ENCODE measurements at regions not wholly inside any gene's neighbourhood (a gene's known extent, or its start where the extent isn't known, plus 50 kb on each side); places are given as distances from the start of the nearest gene placed in this dataset.
"Not testable (repeated sequence)": the region's sequence is repeated elsewhere in the genome, so short reads cannot be mapped to it uniquely, and the experiment has no call there.

DNA sequence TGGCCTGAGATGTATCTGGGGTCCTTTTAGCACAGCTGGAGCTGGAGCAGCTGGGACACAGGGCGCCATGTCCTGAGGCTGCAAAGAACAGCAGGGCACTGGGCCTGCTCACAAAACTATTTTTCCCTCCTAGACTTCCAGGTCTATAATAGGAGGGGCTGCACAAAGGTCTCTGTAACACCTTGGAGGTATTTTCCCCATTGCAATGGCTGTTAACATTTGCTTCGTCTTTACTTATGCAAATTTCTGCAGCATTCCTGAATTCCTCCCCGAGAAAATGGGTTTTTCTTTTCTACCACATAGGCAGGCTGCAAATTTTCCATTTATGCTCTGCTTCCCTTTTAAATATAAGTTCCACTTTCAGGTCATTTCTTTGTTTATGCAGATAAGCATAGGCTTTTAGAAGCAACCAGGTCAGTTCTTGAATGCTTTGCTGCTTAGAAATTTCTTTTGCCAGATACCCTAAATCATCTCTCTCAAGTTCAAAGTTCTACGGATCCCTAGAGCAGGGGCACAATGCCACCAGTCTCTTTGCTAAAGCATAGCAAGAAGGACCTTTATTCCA is 130.8 kb downstream of the PCSK1 start:
- Mint-ChIP-seq H3K27ac (no peak overlapping the region), H3K4me1 (ENCODE audit: low read depth) (no peaks in the 10 kb centered on the region), H3K27me3 (no peaks in the 10 kb centered on the region), H3K4me3 (no peak overlapping the region), H3K9me3 (peaks cover 16% of the 10 kb centered on the region), H3K36me3 (ENCODE audit: low read depth) (no peaks in the 10 kb centered on the region)
- DNase-seq, result no peak

DNA sequence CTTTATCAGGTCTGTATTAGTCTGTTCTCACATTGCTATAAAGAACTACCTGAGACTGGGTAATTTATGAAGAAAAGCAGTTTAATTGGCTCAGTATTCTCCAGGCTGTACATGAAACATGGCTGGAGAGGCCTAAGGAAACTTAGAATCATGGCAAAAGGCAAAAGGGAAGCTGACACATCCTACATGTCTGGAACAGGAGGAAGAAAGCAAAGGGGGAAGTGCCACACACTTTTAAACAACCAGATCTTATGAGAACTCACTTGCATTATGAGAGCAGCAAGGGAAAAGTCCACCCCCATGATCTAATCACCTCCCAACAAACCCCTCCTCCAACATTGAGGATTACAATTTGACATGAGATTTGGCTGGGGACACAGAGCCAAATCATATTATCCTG is 132.1 kb downstream of the PCSK1 start:
- H3K27ac Mint-ChIP-seq, result no peak overlapping the region
- no peaks in the 10 kb centered on the region for H3K27me3 Mint-ChIP-seq
- H3K4me1 Mint-ChIP-seq (ENCODE audit: low read depth), result no peaks in the 10 kb centered on the region
- no peak overlapping the region for H3K4me3 Mint-ChIP-seq
- peaks cover 16% of the 10 kb centered on the region for H3K9me3 Mint-ChIP-seq
- no peaks in the 10 kb centered on the region for H3K36me3 Mint-ChIP-seq (ENCODE audit: low read depth)
- no peak for DNase-seq

DNA sequence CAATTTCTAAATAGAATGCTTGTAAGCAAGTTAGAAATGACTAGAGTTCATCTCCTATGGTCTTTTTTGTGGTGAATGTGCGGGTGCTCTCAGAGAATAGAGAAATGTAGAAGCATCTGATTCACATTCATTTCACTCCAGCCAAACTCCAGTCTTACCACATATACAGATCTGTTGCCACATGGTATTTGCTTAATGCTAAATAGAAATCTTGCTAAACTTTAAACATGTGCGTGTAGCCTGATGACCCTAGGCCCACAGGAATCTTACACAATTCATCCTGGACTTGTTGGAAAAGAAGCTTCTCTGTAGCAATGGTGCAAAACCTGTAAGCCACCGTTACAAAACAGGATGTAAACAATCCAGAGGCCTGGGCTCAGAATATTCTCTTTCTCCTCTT is 135.2 kb downstream of the PCSK1 start:
- H3K4me1 Mint-ChIP-seq (ENCODE audit: low read depth), result no peaks in the 10 kb centered on the region
- peaks cover 9% of the 10 kb centered on the region for H3K9me3 Mint-ChIP-seq
- H3K36me3 Mint-ChIP-seq (ENCODE audit: low read depth), result no peaks in the 10 kb centered on the region
- H3K27me3 Mint-ChIP-seq, result peaks cover 4% of the 10 kb centered on the region
- no peak for DNase-seq
- no peak overlapping the region for H3K4me3 Mint-ChIP-seq
- H3K27ac Mint-ChIP-seq, result no peak overlapping the region

DNA sequence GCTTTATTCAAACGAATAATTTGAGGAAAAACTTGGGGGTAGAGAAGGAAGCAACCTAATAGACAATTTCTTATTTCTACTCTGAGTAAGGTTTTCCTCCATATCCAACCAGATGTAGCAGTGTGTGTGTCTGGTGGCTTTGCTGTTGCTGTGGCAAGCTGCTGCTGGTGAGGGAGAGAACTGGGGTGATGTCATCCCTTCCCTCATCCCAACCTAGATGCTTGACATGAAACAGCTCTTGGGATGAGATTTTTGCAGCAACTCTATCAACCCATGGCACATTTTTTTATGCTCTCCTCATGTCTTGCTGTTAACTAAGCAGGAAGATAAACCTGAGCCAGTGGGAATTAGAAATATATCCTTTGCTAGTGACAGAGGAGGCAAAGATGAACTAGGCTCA is 135.8 kb downstream of the PCSK1 start:
- Mint-ChIP-seq H3K4me3 (no peak overlapping the region), H3K27ac (no peak overlapping the region), H3K9me3 (peaks cover 3% of the 10 kb centered on the region), H3K27me3 (peaks cover 9% of the 10 kb centered on the region), H3K36me3 (ENCODE audit: low read depth) (no peaks in the 10 kb centered on the region), H3K4me1 (ENCODE audit: low read depth) (no peaks in the 10 kb centered on the region)
- no peak for DNase-seq

DNA sequence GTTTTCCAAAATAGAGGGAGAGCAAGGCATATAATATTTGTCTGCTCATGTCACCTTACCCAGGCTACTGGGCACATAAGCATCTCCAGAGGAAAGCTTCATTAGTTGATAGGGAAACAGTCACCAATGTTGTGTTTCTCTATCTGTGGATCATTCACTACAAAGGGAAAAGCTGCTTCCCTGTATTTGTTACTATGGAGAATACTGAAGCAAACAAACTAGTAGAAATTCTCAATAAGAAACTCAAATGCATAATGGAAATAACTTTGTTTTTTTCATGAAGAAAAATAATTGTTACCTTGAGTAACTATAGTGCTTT is 138.2 kb downstream of the PCSK1 start:
- Mint-ChIP-seq H3K4me3 (no peak overlapping the region), H3K4me1 (ENCODE audit: low read depth) (no peaks in the 10 kb centered on the region), H3K9me3 (peaks cover 8% of the 10 kb centered on the region), H3K27ac (no peak overlapping the region), H3K27me3 (peaks cover 24% of the 10 kb centered on the region), H3K36me3 (ENCODE audit: low read depth) (no peaks in the 10 kb centered on the region)
- DNase-seq, result no peak

DNA sequence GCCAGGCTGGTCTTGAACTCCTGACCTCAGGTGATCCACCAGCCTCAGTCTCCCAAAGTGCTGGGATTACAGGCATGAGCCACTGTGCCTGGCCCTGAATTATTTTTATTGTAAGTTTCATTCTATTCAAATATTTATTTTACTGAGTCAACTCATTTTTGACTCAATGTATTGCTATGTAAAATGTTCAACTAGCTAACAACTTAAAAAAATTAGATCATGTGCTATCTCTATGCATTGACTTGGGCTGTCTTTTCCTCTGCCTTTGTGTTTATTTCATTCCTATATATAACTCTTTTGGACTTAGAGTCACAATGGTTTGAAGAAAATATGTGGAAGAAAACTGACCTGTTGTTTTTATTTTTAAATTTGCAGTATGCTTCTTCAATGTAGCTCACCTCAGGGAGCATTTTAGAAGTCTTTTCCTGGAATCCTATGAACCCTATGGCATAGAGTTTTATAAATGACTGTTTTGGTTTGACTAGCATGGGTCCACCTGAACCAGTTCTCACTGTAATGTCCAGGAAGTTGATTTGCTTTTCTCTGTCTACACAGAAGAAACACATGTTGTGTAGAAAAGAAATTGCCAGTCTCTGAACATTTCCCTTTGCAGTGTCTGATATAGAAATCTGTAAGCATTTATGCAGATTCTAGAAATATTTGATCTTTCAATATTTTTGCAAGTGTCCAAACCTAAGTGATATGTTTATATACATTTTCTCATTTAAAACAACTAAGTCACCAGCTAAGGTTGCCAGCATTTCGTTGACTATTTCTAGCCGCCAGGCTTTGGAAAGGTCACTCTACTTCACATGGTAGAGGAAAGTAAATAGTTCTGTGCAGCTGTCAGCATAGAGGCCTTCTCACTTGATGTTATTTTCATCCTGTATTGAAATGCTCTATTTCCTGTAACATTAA is 138.8 kb downstream of the PCSK1 start:
- DNase-seq, result no peak
- peaks cover 24% of the 10 kb centered on the region for H3K27me3 Mint-ChIP-seq
- H3K9me3 Mint-ChIP-seq, result peaks cover 13% of the 10 kb centered on the region
- no peak overlapping the region for H3K4me3 Mint-ChIP-seq
- H3K4me1 Mint-ChIP-seq (ENCODE audit: low read depth), result peaks cover 5% of the 10 kb centered on the region
- H3K36me3 Mint-ChIP-seq (ENCODE audit: low read depth), result no peaks in the 10 kb centered on the region
- no peak overlapping the region for H3K27ac Mint-ChIP-seq

DNA sequence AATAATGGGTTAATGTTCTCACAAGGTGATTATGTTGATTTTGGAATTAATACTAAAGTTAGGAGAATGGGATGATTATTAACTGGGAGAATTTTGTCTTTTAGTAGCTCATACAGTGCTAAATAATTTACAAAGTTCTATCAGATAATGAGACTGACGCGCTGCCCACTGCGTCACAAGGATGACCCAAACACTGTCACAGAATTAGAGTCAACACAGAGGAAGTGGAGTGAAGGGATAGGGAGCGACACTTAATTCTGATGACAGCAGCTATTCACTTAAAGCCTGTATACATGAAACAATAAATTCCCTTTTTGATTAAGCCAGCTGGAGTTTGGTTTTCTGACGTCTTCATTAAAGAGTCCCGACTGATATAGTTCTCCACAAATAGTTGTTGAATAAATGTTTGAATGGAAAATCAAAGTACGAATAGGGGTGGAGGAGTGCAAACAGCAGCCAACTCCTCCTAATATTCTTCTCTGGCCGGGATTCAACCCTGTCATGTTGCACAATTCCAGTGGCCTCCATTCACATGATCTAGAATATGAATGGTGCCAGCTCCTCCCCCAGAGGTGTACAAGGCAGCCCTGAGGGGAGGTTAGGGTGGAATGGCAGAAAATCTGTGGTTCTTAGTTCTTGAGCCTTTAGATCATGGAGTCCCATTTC is 140.3 kb downstream of the PCSK1 start:
- no peak for DNase-seq
- Mint-ChIP-seq H3K4me3 (no peak overlapping the region), H3K27ac (no peak overlapping the region), H3K9me3 (peaks cover 14% of the 10 kb centered on the region), H3K27me3 (peaks cover 28% of the 10 kb centered on the region), H3K36me3 (ENCODE audit: low read depth) (no peaks in the 10 kb centered on the region), H3K4me1 (ENCODE audit: low read depth) (peaks cover 7% of the 10 kb centered on the region)

DNA sequence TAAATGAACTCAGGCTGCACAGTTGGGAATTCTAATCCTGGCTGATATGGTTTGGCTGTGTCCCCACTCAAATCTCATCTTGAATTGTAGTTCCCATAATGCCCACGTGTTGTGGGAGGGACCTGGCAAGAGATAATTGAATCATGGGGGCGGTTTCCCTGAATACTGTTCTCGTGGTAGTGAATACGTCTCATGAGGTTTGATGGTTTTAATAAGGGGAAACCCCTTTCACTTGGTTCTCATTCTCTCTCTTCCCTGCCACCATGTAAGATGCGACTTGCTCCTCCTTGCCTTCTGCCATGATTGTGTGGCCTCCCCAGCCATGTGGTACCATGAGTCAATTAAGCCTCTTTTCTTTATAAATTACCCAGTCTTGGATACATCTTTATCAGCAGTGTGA is 143.8 kb downstream of the PCSK1 start:
- peaks cover 14% of the 10 kb centered on the region for H3K9me3 Mint-ChIP-seq
- H3K4me1 Mint-ChIP-seq (ENCODE audit: low read depth), result peaks cover 10% of the 10 kb centered on the region
- peaks cover 55% of the 10 kb centered on the region for H3K27me3 Mint-ChIP-seq
- DNase-seq; H3K36me3 Mint-ChIP-seq (ENCODE audit: low read depth); H3K27ac Mint-ChIP-seq; H3K4me3 Mint-ChIP-seq: not testable (repeated sequence)

DNA sequence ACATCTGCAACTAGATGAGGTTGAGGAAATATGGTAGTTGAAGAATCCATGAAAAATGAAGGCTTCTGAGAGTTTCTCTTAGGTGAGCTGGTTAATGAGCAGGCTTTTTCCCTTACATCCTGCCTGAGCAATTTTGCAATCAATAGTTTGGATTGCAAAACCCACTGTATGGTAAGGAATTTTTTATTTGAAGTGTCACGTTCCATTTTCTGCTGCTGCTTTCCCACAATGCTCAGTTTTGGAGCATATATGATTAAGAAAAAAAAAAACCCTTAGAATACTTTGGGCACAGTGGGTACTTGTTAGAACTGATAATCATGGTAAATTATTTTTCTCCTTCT is 144.2 kb downstream of the PCSK1 start:
- no peaks in the 10 kb centered on the region for H3K36me3 Mint-ChIP-seq (ENCODE audit: low read depth)
- H3K4me1 Mint-ChIP-seq (ENCODE audit: low read depth), result peaks cover 11% of the 10 kb centered on the region
- H3K9me3 Mint-ChIP-seq, result peaks cover 14% of the 10 kb centered on the region
- DNase-seq, result no peak
- H3K27me3 Mint-ChIP-seq, result peaks cover 59% of the 10 kb centered on the region
- no peak overlapping the region for H3K4me3 Mint-ChIP-seq
- no peak overlapping the region for H3K27ac Mint-ChIP-seq

DNA sequence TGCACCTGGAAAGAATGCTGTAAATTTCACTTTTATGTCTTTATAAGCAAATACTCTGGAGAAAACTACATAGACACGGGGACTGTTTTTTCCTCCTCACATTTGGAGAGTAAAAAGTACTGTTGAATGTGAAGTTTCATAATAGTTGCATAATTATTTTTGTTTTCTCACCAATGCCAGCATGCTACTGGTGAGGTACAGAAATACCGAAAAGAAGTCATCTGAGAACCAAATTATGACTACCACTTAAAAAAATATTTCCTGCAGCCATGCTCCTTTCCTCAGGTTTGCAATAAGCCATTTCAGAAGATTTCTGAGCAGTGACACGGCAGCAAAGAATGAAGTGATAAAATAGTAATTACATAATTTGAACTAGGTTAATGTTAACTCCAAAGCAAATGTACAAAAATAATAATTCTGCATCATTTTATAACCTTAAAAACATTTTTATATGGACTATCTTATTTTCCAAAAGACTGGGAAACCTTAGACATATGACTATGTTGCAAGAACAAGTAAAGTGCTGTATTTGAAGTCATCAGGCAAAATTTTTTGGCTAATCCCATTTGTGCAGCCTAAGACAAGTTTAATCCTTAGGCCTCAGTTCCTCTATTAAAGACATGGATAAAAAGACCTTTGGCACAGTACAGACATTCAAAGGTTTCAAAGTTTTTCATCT is 144.7 kb downstream of the PCSK1 start:
- Mint-ChIP-seq H3K9me3 (peaks cover 14% of the 10 kb centered on the region), H3K4me1 (ENCODE audit: low read depth) (peaks cover 11% of the 10 kb centered on the region), H3K36me3 (ENCODE audit: low read depth) (no peaks in the 10 kb centered on the region), H3K27ac (no peak overlapping the region), H3K27me3 (peaks cover 62% of the 10 kb centered on the region), H3K4me3 (no peak overlapping the region)
- no peak for DNase-seq

DNA sequence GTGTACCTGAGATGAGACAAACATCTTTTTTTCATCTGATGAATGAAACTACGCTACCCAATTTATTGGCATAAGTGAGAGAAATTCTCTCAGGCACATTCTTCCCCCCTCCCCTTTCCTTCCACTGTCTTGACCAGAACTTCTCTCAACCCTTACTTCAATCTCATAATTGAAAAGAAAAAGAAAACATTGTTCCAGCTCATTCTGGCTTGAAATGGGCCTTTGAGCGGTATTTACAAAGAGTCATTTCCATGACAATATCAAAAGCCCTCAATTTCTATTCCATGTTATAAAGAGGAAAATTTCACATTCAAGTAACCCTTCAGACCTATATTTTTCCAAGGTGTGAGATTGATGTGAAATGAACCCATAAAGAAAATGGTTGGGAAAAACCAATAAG is 145.9 kb downstream of the PCSK1 start:
- peaks cover 11% of the 10 kb centered on the region for H3K4me1 Mint-ChIP-seq (ENCODE audit: low read depth)
- no peak overlapping the region for H3K27ac Mint-ChIP-seq
- H3K9me3 Mint-ChIP-seq, result peaks cover 14% of the 10 kb centered on the region
- no peak overlapping the region for H3K4me3 Mint-ChIP-seq
- peaks cover 57% of the 10 kb centered on the region for H3K27me3 Mint-ChIP-seq
- DNase-seq, result no peak
- no peaks in the 10 kb centered on the region for H3K36me3 Mint-ChIP-seq (ENCODE audit: low read depth)

DNA sequence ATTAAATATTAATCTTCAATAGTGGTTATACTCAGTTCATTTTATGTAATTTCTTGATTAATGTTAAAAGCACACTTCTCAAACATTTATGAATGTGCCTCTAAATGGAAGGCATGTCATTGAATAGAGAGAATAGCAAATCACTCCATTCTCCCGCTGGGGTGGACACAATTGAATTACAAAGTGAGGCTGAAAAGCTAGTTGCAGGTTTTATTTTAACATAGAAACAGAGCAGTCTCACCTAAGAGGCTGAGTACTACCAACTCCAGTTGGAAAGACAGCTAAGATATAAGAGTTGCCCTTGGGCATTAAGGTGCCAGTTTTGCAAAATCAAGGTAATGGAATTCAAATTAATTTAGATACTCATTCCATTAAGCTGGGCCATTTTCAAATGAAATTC is 147.2 kb downstream of the PCSK1 start:
- DNase-seq, result no peak
- Mint-ChIP-seq H3K9me3 (peaks cover 9% of the 10 kb centered on the region), H3K4me1 (ENCODE audit: low read depth) (peaks cover 19% of the 10 kb centered on the region), H3K4me3 (no peak overlapping the region), H3K27me3 (peaks cover 62% of the 10 kb centered on the region), H3K27ac (no peak overlapping the region), H3K36me3 (ENCODE audit: low read depth) (no peaks in the 10 kb centered on the region)

DNA sequence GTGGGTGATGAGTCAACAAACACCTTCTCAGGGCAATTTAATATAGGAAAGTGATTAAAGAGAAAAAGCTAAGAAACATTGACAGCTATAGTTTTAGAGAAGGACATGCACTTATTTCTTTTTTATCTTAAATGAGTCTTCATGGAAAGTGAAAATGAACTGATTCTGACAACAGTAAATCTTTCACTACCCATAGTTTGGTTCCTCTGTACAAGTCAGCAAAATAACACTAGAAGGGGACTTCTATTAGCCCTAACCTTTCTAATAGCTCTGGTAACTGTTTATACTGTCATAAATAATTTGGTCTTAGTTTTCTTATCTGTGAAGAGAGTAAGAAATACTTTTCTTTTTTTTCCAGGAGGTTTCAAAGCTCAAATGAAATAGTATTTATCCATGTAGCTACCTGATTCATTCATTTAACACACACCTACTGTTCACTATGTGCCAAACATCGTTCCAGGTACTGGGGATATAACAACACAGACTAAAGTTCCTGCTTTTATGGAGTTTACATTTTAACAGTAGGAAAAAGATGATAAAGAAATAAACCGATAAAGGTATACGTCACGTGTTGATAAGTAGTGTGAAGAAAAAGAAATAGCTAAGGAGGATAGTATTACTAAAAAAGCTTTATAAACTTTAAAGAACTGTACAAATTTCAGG is 148.2 kb downstream of the PCSK1 start:
- Mint-ChIP-seq H3K27ac (no peak overlapping the region), H3K27me3 (peaks cover 56% of the 10 kb centered on the region), H3K9me3 (peaks cover 6% of the 10 kb centered on the region), H3K4me1 (ENCODE audit: low read depth) (peaks cover 29% of the 10 kb centered on the region), H3K36me3 (ENCODE audit: low read depth) (no peaks in the 10 kb centered on the region), H3K4me3 (no peak overlapping the region)
- DNase-seq, result no peak

DNA sequence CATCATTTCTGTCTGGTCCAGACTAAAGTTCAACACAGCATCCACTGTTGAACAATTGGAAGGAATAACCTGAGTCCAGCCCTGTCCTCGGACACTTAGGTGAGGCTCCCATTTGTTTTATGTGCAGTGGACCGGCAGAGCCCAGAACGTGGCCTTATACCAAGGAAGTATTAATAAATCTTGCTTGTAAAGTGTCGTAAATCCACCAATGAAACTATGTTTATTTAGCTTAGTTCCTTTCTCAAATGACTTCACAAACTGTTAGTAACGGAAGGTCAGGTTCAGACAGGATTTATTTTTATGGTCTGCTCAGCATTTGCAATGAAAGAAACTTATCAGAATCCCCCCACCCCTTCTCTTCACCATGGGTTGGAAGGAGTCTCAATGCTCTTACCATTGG is 149.5 kb downstream of the PCSK1 start:
- H3K27me3 Mint-ChIP-seq, result peaks cover 58% of the 10 kb centered on the region
- H3K36me3 Mint-ChIP-seq (ENCODE audit: low read depth), result no peaks in the 10 kb centered on the region
- peaks cover 28% of the 10 kb centered on the region for H3K4me1 Mint-ChIP-seq (ENCODE audit: low read depth)
- no peak for DNase-seq
- H3K4me3 Mint-ChIP-seq, result no peak overlapping the region
- H3K9me3 Mint-ChIP-seq, result no peaks in the 10 kb centered on the region
- H3K27ac Mint-ChIP-seq, result no peak overlapping the region

Data from activated T-cell treated with anti-CD3 and anti-CD28 coated beads, Interleukin-2, amount 50 U/mL, for 24 hours (primary cell).